H1 (cell line): ENCODE measurements at regions not wholly inside any gene's neighbourhood (a gene's known extent, or its start where the extent isn't known, plus 50 kb on each side); places are given as distances from the start of the nearest gene placed in this dataset.

Experiments used
- ASH2L ChIP-seq: fragments of 200-600, 300-600 bp; sonication (generic); IDR thresholded peaks from one replicate; pipeline ENCODE4 v1.7.1; 2017; ENCODE audit warnings: low read length
- CBX5 ChIP-seq: fragments of 300-800, 300-1000 bp; sonication (generic); IDR thresholded peaks from 2 replicates; pipeline ENCODE4 v1.7.1; 2016; ENCODE audit warnings: antibody characterized with exemption, low read length, low read depth
- CEBPB ChIP-seq: IDR thresholded peaks from 2 replicates; pipeline ENCODE4 v1.6.1; 2012; ENCODE audit warnings: low read depth, low read length
- CHD7 ChIP-seq: fragments of 300-600 bp; sonication (generic); IDR thresholded peaks from 2 replicates; pipeline ENCODE4 v1.7.1; 2012; ENCODE audit warnings: low read length, moderate library complexity, mild to moderate bottlenecking, inconsistent platforms; ENCODE audit not compliant: insufficient replicate concordance
- CTBP2 ChIP-seq: IDR thresholded peaks from 2 replicates; pipeline ENCODE4 v1.7.0; 2011; ENCODE audit warnings: borderline replicate concordance, mild to moderate bottlenecking, moderate library complexity, mixed read lengths, low read length; ENCODE audit not compliant: insufficient read depth, insufficient read length
- GABPA ChIP-seq: IDR thresholded peaks from 2 replicates; pipeline ENCODE4 v1.6.1; 2011; ENCODE audit warnings: mild to moderate bottlenecking, low read length, moderate library complexity, borderline replicate concordance; ENCODE audit not compliant: insufficient read depth
- JUN ChIP-seq: IDR thresholded peaks from 2 replicates; pipeline ENCODE4 v1.6.1; 2011; ENCODE audit warnings: low read depth, mild to moderate bottlenecking, improper control_type of control experiment, low read length
- KDM4A ChIP-seq: IDR thresholded peaks from one replicate; pipeline ENCODE4 v1.7.1; 2012; ENCODE audit warnings: low read depth, mild to moderate bottlenecking, moderate library complexity, low read length, inconsistent platforms; ENCODE audit not compliant: severe bottlenecking
- POLR2AphosphoS5 ChIP-seq: IDR thresholded peaks from 2 replicates; pipeline ENCODE4 v1.6.1; 2011; ENCODE audit warnings: low read depth, low read length
- SIX5 ChIP-seq: IDR thresholded peaks from 2 replicates; pipeline ENCODE4 v1.6.1; 2011; ENCODE audit warnings: mild to moderate bottlenecking, low read depth, low read length
- YY1 ChIP-seq: IDR thresholded peaks from 2 replicates; pipeline ENCODE4 v1.6.1; 2011; ENCODE audit warnings: low read depth, mild to moderate bottlenecking, low read length

DNA sequence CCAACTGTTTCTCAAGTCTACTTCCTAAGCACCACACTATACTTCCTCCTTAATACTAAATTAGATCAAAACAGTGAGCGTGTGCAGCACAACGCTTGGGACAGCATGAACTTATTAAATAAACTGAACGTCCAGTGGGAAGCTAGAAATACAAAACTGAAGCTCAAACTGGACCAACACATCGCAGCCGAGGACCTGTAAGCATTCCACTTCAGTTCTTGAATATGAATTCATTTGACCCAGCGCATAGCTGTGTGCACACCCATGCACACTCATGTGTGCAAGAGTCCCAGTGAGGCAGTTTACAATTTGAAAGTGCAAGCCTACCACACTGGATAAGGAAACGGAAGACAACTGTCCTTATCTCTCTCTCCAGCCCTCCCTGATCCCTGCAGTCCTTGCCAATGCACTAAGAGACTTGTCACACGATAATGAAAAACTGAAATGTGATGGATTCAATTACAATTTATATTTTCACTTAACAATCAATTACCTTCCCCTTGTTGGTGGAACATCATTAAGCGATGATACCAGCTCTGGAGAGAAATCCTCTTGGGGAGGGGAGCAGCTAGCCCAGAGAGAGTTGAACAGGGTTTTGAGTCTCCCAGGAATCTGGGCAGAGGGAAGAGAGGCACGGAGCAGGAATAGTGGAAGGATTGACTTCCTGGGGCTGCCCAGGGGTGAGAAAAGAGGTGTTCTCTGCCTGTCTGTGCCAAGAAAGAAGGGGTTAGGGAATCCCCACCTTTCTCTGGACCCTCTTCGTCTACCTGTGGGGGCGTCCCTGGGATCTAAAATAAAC, 186.5 kb upstream of the KLHL29 start (continued):
- TF ChIP-seq CHD7 = no peak
- no peak for TF ChIP-seq JUN
- no peak for TF ChIP-seq CBX5
- TF ChIP-seq YY1 = no peak
- no peak for TF ChIP-seq CEBPB
- TF ChIP-seq KDM4A = no peak
- TF ChIP-seq SIX5 = no peak
- no peak for TF ChIP-seq GABPA
- TF ChIP-seq ASH2L = no peak
- no peak for TF ChIP-seq POLR2AphosphoS5
- no peak for TF ChIP-seq CTBP2
